HL-60 (cell line): ENCODE measurements at regions not wholly inside any gene's neighbourhood (a gene's known extent, or its start where the extent isn't known, plus 50 kb on each side); places are given as distances from the start of the nearest gene placed in this dataset.

ENCODE experiments used
- CTCF ChIP-seq: IDR thresholded peaks from one replicate; pipeline ENCODE4 v1.5.1; 2011; ENCODE audit warnings: low read length, control low read depth, inconsistent platforms; ENCODE audit not compliant: insufficient read depth
- POLR2AphosphoS5 ChIP-seq: IDR thresholded peaks from 2 replicates; pipeline ENCODE4 v1.6.1; 2012; ENCODE audit warnings: low read depth
- TF ChIP-seq, protein P1 (sequence below): IDR thresholded peaks from 2 replicates; pipeline ENCODE4 v1.6.1; 2012; ENCODE audit warnings: low read depth; ENCODE audit not compliant: insufficient replicate concordance

GRCh38 chr1:242827538-242827937, 303.0 kb upstream of the PLD5 start:
- TF ChIP-seq POLR2AphosphoS5 (no peak), CTCF (no peak)
- TF ChIP-seq, protein P1, sequence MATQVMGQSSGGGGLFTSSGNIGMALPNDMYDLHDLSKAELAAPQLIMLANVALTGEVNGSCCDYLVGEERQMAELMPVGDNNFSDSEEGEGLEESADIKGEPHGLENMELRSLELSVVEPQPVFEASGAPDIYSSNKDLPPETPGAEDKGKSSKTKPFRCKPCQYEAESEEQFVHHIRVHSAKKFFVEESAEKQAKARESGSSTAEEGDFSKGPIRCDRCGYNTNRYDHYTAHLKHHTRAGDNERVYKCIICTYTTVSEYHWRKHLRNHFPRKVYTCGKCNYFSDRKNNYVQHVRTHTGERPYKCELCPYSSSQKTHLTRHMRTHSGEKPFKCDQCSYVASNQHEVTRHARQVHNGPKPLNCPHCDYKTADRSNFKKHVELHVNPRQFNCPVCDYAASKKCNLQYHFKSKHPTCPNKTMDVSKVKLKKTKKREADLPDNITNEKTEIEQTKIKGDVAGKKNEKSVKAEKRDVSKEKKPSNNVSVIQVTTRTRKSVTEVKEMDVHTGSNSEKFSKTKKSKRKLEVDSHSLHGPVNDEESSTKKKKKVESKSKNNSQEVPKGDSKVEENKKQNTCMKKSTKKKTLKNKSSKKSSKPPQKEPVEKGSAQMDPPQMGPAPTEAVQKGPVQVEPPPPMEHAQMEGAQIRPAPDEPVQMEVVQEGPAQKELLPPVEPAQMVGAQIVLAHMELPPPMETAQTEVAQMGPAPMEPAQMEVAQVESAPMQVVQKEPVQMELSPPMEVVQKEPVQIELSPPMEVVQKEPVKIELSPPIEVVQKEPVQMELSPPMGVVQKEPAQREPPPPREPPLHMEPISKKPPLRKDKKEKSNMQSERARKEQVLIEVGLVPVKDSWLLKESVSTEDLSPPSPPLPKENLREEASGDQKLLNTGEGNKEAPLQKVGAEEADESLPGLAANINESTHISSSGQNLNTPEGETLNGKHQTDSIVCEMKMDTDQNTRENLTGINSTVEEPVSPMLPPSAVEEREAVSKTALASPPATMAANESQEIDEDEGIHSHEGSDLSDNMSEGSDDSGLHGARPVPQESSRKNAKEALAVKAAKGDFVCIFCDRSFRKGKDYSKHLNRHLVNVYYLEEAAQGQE: no peak
